Epithelial cell of prostate (primary cell): ENCODE measurements at regions not wholly inside any gene's neighbourhood (a gene's known extent, or its start where the extent isn't known, plus 50 kb on each side); places are given as distances from the start of the nearest gene placed in this dataset.

ENCODE experiments used
- DNase-seq: peaks from one replicate; pipeline ENCODE4 v3.0.0-alpha.2; 2011; ENCODE audit warnings: low read depth, low spot score
- H3K27ac ChIP-seq: fragments of 450-650 bp; 2 replicates; pipeline ENCODE4 v1.5.1; 2017; ENCODE audit warnings: mild to moderate bottlenecking

DNA sequence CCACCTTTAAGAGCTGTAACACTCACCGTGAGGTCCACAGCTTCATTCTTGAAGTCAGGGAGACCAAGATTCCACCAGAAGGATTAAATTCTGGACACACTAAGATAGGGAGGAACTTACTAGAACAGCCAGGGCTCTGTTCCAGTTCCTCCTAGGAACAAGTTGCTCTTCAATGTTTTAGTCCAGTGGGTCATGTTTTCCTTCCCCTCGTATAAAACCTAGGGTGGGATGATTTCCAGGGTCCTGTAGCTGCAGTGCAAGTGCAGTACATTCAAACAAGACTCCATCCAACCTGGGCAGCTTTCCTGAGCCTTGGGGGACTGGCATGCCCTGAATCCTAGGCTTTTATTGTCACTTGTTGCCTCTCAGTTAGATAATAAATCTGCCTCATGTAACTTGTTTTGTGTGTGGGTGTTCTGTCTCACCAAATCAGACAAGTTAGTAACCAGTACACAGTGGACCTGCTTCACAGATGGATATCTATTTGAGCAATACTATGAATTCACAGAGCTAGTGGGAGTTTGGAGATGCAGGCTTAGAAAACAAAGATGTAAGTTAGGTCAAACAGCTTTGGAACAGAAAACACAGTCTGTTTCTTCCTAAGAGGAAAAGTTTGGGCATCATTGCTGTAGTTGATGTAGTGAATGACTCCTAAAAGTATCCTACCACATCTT is 405.6 kb downstream of the GABRG2 start:
- H3K27ac ChIP-seq = no peak overlapping the region
- DNase-seq = no peak

- no peak overlapping the region for H3K27ac ChIP-seq
- no peak for DNase-seq
These were observed 406.7 kb downstream of the GABRG2 start for GRCh38 chr5:162474239-162474638.

GRCh38 chr5:162484095-162484494 is 416.5 kb downstream of the GABRG2 start:
- no peak overlapping the region for H3K27ac ChIP-seq
- no peak for DNase-seq

DNA sequence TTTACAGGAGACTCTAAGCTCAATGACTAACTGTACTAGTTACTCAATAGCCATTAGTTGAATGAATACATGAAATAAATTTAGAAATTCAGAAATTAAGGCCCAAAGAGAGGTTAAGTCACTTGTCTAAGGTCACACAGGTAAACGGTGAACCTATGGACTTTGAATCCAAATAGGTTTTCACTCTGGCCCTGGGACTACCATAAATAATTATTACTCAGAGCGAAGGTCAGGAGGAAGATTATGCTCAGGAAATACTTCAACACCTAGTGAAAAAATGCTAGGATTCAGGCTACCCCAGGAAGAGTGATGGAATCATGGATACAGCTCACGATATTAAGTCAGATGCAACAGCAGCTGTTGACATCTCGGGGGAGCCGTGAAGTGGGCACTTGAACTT is 417.4 kb downstream of the GABRG2 start:
- no peak for DNase-seq
- no peak overlapping the region for H3K27ac ChIP-seq

- H3K27ac ChIP-seq = no peak overlapping the region
- DNase-seq = no peak
These were observed 418.2 kb downstream of the GABRG2 start for GRCh38 chr5:162485666-162486292.

GRCh38 chr5:162487528-162488525 is 420.3 kb downstream of the GABRG2 start:
- no peak for DNase-seq
- H3K27ac ChIP-seq = no peak overlapping the region

DNA sequence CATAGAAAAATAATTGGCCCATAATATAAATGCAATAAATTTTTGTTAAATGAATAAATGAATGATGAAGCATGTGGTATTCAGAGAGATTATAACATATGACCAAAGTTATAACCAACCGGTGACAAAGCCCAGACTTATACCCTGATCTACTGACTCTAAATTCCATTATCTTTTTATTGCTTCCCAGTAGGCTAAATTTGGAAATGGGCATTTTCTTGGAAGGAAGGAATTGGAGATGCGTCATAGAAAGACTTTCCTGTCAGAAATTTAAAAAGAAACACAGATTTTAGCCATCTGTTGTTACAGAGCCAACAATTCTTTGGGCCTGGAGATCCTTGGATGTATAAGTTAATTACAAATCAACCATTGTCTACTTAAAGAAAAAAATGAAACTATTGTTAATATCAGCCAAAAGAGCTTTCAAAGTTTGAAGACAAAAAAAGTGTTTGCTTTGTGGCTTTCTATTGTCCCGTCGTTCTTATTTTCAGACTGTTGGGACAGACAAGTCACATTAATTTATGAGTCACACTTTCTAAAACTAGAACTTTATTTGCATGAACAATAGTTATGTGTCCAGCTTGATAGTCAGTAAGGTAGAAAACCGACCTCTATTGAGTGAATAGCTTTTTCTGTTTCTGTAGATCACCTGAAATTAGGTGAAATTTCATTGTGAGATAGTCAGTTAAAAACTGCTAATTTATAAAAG is 428.7 kb downstream of the GABRG2 start:
- no peak overlapping the region for H3K27ac ChIP-seq
- no peak for DNase-seq

DNA sequence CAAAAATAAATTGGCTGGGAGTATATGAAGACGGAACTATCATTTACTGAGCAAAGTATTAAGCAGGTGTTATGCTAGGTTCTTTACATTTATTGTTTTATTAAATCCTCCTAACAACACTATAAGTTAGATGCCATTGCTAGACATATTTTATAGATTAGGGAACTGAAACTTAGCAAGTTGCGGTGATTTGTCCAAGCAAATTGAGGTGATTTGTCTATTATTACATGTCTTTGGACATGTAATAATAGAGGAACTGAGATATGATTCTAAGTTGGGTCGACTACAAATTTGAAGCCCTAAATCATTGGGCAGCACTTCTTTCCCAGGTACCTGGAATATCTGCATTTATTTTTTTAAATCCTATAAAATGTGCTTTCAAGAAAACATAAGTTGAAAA is 429.9 kb downstream of the GABRG2 start:
- DNase-seq = no peak
- H3K27ac ChIP-seq = no peak overlapping the region

DNA sequence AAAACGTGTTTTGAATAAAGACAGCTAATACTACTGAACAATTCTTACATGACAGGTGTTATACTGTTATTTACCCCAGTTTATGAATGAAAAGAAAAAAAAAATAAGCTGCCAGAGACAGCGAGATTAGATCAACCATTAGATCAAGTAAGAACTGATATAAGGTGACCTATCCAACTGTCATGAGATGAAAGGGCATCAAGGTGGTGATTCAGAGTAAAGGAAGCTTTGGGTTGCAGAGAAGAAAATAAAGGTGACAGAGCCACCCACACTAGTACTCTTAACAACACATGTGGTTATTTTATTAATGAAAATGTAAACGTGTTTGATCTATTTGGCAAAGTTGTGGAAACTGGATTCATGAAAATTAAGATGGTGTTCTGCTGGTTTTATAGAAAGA is 435.2 kb downstream of the GABRG2 start:
- no peak for DNase-seq
- H3K27ac ChIP-seq = no peak overlapping the region

DNA sequence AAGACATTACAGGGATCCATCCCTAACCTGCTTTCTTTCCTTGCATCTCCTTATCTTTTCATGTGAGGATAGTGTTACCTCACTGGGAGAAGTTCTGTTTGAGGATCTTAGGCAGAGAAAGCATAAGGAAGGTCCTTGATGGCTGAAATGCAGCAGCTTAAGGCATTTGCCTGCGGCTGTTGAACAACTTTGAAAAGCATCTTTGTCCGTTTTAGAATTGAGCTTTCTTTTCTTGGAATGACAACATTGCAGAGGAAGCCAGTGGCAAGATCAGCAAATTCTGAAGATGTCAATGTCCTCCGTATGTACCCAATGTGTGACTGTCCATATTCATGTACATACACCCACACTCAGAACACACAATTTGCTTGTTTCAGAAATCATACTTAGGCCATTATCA is 436.2 kb downstream of the GABRG2 start:
- H3K27ac ChIP-seq = no peak overlapping the region
- no peak for DNase-seq

DNA sequence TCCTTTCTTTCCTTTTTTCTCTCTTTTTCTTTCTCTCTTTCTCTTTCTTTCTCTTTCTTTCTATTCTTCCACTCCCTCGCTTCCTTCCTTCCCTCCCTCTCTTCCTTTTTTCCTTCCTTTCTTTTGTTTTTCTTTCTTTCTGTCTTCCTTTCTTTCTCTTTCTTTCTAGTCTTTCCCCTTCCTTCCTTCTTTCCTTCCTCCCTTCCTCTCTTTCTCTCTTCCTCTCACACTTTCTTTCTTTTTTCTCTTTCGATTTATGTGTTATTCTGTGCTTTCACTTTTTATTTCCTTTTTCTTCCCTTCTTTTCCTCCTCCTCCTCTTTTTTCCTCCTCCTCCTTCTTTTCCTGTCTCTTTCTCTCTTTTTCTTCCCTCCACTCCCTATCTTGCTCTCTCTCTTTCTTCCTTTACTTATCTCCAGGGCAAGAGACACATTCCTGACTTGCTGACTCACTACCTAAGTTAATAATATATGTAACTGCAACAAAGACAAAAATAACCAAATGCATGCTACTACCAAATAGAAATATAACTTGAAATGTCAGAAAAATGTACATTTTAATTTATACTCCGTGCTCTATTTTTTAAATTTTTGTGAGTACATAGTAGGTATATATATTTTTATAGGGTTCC is 445.5 kb downstream of the GABRG2 start:
- DNase-seq = no peak

DNA sequence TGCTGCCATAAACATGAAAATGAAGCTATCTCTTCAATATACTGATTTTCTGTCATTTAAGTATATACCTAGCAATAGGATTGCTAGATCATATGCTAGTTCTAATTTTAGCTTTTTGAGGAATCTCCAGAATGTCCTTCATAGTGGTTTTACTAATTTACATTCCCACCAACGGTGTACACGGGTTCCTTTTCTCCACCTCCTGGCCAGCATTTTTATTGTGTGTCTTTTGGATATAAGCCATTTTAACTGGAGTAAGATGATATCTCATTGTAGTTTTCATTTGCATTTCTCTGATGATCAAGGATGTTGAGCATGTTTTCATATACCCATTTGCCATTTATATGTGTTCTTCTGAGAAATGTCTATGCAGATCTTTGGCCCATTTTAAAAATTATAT is 446.5 kb downstream of the GABRG2 start:
- no peak overlapping the region for H3K27ac ChIP-seq
- DNase-seq = no peak

More for the DNA sequence above, 445.5 kb downstream of the GABRG2 start:
- H3K27ac ChIP-seq = no peak overlapping the region

- DNase-seq = no peak
- no peak overlapping the region for H3K27ac ChIP-seq
These were observed 453.3 kb downstream of the GABRG2 start for GRCh38 chr5:162520878-162521277.

DNA sequence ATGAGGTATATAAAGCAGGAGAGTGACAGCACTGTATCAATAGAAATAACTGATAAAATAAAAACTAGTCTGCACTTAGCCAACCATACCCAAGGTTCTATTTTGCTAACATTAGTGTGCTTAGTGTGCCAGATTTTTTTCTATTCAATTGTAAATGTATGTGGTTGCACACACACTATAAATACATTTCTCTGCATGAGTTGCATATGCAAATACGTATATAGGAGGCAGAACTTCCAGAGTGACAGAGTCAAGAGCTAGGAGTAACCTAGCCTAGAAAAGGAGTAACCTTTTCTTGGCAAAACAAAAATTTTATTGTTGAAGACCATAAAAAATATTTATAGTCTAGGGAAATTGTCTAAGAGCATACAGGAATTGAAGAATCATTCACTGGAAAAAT is 461.6 kb downstream of the GABRG2 start:
- no peak overlapping the region for H3K27ac ChIP-seq
- DNase-seq = no peak

DNA sequence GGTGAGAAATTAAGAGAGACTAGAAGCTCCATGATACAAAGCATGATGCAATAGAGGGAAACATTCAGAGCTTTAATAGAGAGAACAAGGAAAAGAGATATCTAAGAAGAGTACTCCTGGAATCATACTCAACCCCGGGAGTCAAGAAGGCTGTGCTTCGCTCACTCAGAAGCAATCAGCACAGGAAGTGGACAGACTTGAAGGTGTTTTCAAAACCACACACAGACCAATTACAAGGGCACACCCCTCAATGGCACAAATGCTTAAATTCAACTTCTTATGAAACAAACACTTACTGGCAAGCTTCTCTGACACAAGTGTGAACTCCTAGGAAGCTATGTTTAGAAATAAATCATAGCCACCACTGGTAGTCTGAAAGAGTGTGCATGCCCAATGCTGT is 462.3 kb downstream of the GABRG2 start:
- DNase-seq = no peak
- no peak overlapping the region for H3K27ac ChIP-seq

DNA sequence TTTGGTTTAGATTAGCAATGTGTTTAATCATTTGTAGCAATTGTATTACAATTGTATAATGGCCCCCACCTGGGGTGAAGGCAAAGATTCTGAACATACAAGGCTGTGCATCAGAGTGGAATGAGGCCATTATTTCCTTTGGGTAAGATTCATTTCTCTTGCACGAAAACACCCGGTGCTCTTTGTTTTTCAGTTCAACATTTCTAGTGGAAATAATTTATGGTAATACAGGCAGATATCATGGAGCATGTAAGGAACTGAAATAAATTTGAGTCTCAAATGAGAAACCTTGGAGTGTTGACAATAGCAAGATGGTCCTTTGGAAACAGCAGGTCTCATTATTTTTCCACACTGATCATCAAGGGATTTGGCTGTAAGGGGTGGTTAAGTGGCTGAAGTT is 475.9 kb downstream of the GABRG2 start:
- H3K27ac ChIP-seq = no peak overlapping the region
- DNase-seq = no peak

- H3K27ac ChIP-seq = no peak overlapping the region
- DNase-seq = no peak
These were observed 477.3 kb downstream of the GABRG2 start for GRCh38 chr5:162544905-162545304.

DNA sequence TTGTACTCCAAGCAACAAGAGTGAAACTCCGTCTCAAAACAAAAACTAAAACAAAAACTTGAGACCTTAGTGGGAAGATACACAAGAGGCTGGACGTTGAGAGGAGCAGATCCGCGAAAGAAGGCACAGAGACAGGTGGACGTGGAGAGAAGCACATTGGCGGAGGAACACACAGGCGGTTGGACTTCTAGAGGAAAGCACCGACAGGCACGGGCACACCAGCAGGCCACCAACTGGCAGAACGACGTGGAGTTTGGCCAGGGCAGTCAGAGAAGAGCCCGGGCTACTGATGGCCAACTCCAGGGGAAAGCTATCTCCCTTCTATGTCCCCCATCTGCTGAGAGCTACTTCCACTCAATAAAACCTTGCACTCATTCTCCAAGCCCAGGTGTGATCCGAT is 482.7 kb downstream of the GABRG2 start:
- H3K27ac ChIP-seq = no peak overlapping the region
- no peak for DNase-seq

DNA sequence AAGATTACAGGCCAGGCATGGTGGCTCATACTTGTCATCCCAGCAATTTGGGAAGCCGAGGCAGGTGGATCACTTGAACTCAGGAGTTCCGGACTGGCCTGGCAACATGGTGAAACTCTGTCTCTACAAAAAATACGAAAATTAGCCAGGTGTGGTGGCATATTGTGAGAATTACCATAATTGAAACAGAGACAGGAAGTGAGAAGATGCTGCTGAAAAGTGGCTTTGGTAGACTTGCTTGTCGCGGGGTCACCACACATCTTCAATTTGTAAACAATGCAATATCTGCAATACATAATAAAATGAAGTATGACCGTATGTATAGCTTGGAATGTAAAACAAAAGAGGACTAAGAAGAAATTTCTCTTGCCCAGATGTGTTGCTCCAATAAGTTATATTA is 490.5 kb downstream of the GABRG2 start:
- no peak for DNase-seq
- no peak overlapping the region for H3K27ac ChIP-seq

DNA sequence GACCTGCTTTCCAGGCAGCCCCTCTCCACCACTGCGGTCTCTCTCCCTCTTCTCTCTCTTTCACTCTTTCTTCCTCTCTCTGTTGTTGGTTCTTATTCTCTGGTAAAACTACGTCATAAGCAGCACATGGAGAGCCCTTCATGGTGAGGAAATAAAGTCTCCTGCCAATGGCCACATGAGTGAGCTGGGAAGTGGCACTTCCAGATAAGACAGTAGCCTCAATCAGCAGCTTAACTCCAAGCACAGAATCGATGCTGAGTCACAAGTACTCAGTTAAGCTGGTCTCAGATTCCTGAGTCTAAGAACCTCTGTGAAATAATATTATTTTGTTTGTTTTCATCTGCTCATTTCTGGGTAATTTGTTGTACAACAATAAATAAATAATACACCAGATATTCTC is 500.1 kb downstream of the GABRG2 start:
- no peak overlapping the region for H3K27ac ChIP-seq
- DNase-seq = no peak
